Esophagus squamous epithelium (tissue), 5 donors: ENCODE measurements at regions not wholly inside any gene's neighbourhood (a gene's known extent, or its start where the extent isn't known, plus 50 kb on each side); places are given as distances from the start of the nearest gene placed in this dataset.

Experiments
- DNase-seq: peaks from one replicate; lab custom pipeline; 2025; lab: John Stamatoyannopoulos, UW
- H3K27ac ChIP-seq, 4 donors: fragments of 200-600 bp; sonication (generic); one replicate each; pipeline ENCODE4 v1.5.1; 2016 to 2019; ENCODE audit warnings: mild to moderate bottlenecking in 1 of 4
- H3K27me3 ChIP-seq, 4 donors: fragments of 200-600 bp; sonication (generic); 1 replicate in 3 of 4; 2 replicates in 1 of 4; pipeline versions ENCODE4 v1.5.1 to v1.6.0; 2017 to 2021; ENCODE audit warnings: antibody characterized with exemption in 1 of 4
- H3K36me3 ChIP-seq, 3 donors: fragments of 200-600 bp; sonication (generic); one replicate each; pipeline ENCODE4 v1.5.1; 2016 to 2019
- H3K4me1 ChIP-seq, 3 donors: fragments of 200-600 bp; sonication (generic); one replicate each; pipeline ENCODE4 v1.5.1; 2017 to 2019
- H3K4me3 ChIP-seq, 4 donors: fragments of 200-600 bp; sonication (generic); 1 replicate in 3 of 4; 2 replicates in 1 of 4; pipeline ENCODE4 v1.5.1; 2016 to 2019; ENCODE audit warnings: mild to moderate bottlenecking in 2 of 4, moderate library complexity in 1 of 4
- H3K9me3 ChIP-seq, 3 donors: fragments of 200-600 bp; sonication (generic); one replicate each; pipeline ENCODE4 v1.5.1; 2016 to 2019
- CTCF ChIP-seq, 6 experiments: fragments of 450-650 bp in 4 of 6; fragments of 200-600 bp in 2 of 6; sonication (generic) in 2 of 6; IDR thresholded peaks; one replicate each; pipeline ENCODE4 v1.5.1; 2016 to 2019; ENCODE audit warnings: antibody characterized with exemption in 6 of 6, mild to moderate bottlenecking in 4 of 6, moderate library complexity in 4 of 6
- POLR2A ChIP-seq, 4 donors: fragments of 450-650 bp; IDR thresholded peaks; one replicate each; pipeline ENCODE4 v1.6.1; 2017; ENCODE audit warnings: antibody characterized with exemption in 4 of 4, mild to moderate bottlenecking in 4 of 4, moderate library complexity in 3 of 4
- WGBS, 2 donors: methylation state at CpG; one replicate each; pipeline ENCODE4 v1.1.5; 2018; 5-methylcytosine and 5-hydroxymethylcytosine counted together
- intact Hi-C: fragments of 100-400 bp; cut with DNase I; formaldehyde crosslinking; loops from one replicate; pipeline ENCODE4 v1.15.0; 2022
- donor health status: DM: yes; HTN: yes; CAD: no.

GRCh38 chr2:201018636-201019035, 52.8 kb downstream of the HYCC2 start:
- no peaks in the 10 kb centered on the region for H3K9me3 ChIP-seq
- H3K27me3 ChIP-seq = no peaks in the 10 kb centered on the region
- intact Hi-C loops = no loop called here
- H3K4me1 ChIP-seq = no peaks in the 10 kb centered on the region
- no peak overlapping the region for H3K4me3 ChIP-seq
- 88 to 95% methylated on average over 1 of the region's 1 CpG for WGBS, 2 donors
- no peak for TF ChIP-seq POLR2A (IDR thresholded peaks at IDR 0.05)
- TF ChIP-seq CTCF (IDR thresholded peaks at IDR 0.05) = no peak
- no peak for DNase-seq
- H3K27ac ChIP-seq = no peak overlapping the region
- H3K36me3 ChIP-seq = peaks cover 0 to 63% (median 0%) of the 10 kb centered on the region in 3 donors

- Histone ChIP-seq H3K27me3 (no peaks in the 10 kb centered on the region), H3K4me1 (no peaks in the 10 kb centered on the region), H3K4me3 (no peak overlapping the region), H3K36me3 (peaks cover 0 to 62% (median 3%) of the 10 kb centered on the region in 3 donors), H3K9me3 (no peaks in the 10 kb centered on the region), H3K27ac (no peak overlapping the region)
- intact Hi-C loops = no loop called here
- TF ChIP-seq POLR2A (IDR thresholded peaks at IDR 0.05) = no peak
- no peak for TF ChIP-seq CTCF (IDR thresholded peaks at IDR 0.05)
- no peak for DNase-seq
- 95 to 99% methylated on average over 5 of the region's 5 CpGs for WGBS, 2 donors
Observed at GRCh38 chr2:201016859-201017258, 53.4 kb upstream of the ORC2 start.
